ENCODE measurements at regions not wholly inside any gene's neighbourhood (a gene's known extent, or its start where the extent isn't known, plus 50 kb on each side); places are given as distances from the start of the nearest gene placed in this dataset.

DNA sequence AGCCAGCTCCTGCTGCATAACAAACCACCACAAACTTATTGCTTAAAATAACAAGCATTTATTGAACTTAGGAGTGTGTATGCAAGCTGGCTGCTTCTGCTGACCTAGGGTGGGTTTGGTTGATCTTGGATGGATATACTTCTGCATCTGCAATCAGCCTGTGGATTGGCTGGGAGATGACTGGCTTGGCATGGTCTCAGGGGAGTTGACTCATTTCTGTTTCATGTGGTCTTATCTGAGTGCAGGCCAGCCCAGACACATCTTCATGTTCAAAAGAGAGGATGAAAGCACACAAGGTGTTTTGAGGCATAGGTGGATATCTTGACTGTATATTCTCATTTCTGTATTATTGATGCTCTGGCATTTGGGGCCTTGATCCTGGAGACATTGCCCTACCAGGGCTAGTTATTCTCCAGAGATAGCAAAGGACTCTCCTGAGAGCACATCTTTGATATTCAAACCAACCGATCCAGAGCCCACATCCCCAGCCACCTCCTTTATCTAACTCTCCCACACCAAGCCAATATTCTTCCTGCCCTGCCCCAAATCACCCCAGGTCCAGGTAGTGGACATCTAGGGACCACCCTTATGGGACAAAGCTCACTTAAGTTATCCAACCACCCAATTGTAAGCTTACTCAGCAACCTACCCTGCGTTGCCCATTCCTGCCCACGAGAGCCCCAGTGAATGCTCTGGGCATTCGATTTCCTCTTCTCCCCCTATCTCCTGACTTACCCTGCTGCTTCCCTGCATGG, 350.8 kb downstream of the PTPRU start:
- no peak for DNase-seq (ENCODE audit: low read depth)

DNA sequence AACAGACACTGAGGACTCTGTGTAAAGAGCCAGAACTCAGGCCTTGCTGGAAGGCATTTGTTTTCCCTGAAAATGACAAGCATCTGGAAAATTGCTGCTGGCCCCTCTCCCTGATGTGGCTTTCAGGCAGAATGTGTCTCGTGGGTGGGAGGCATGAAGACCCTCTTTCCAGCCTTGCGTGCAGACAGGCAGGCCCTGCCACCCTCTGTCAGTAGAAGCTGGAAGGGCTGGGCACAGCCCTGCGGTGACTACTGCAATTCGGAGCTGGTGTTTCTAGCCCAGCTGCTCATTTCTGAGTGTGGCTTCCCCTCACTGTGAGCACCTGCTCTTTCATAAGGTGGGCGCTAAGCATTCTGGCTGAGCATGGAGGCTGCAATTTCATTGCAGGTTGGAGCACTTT, 349.9 kb downstream of the PTPRU start:
- no peak for DNase-seq (ENCODE audit: low read depth)

DNA sequence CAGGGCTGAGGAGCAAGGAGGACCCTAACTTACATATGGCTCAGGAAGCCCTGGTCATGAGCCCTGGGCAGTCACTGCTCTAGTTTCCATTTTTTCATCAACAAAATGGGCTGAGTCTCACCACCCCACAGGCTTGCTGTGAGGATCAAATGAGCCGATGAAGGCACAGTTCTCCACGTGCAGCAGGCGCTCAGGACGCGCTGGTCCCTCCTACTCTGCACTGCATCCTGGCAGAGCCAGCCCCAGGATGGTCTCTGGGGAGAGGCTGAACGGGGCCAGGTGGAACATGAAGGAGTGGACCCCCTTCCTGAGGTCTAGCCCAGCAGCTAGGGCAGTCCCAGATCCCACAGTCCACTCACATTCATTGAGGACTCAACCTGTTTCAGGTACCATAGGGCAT, 349.3 kb downstream of the PTPRU start:
- no peak for DNase-seq (ENCODE audit: low read depth)

GRCh38 chr1:29585201-29585600, 348.9 kb downstream of the PTPRU start:
- no peak for DNase-seq (ENCODE audit: low read depth)

DNA sequence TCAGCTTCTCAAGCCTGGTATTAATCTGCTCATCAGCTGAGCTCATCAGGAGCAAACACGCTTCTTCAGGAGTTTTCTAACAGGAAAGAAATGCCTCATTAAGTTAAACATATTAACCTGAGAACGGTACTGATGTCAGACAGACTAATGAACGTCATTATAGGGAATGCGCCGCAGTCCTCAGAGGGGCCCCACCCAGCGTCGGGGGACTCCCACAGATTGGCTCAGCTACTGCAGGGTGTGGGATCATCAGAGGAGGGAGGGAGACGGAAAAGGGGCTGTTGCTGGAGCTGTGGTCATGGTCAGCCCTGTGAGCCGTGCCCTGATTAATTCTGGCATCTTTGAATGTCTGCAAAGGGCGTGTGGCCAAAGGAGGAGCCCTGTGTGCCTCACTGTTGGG, 348.5 kb downstream of the PTPRU start:
- DNase-seq (ENCODE audit: low read depth), result no peak

DNA sequence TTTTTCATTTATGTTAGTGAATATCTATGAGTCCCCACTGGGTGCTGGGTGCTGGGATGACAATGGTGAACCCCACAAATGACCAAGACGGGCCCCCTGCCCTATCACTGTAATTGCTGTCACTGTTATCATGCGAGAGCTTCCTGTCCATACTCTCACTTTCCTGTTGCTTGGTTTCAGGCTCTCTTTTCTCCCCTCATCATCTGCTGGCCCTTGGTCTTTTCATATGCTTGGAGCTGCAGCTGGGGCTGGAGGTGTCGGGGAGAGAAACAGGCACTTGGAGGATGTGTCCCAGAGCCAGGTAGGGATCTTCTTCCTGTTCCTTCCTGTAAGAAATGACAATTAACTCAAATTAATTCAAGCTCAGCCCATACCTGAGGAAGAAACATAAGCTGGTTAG, 348.0 kb downstream of the PTPRU start:
- DNase-seq (ENCODE audit: low read depth), result no peak

GRCh38 chr1:29583727-29584126, 347.4 kb downstream of the PTPRU start:
- DNase-seq (ENCODE audit: low read depth), result peak; percentile 14

GRCh38 chr1:29581256-29581655, 344.9 kb downstream of the PTPRU start:
- no peak for DNase-seq (ENCODE audit: low read depth)

DNA sequence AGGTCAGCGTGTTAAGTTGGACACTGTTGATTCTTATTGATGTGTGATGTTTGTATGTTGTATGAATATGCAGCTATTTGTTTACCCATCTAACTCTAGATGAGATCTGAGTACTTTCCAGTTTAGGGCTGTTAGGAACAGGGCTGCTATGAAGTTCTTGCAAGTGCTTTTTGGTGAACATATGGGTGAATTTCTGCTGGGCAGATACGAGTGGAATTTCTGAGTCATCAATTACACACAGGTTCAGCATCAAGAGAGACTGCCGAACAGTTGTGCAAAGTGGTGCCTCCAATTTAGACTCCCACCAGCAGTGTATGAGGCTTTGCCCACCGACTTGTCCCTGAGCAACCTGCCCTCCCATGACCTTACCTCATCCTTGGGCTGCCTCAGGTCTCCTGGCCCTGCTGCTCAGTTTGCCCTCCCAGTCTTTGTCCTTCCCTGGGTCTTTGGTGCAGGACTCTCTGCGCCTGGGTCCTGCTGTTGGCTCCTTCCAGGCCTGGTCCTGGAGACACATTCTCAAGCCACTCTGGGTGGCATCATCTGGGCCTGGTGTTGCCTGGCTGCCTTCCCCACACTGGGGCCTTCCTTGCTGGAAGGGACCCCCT, 343.6 kb downstream of the PTPRU start:
- peak; percentile 79 for DNase-seq (ENCODE audit: low read depth)

- DNase-seq (ENCODE audit: low read depth), result no peak
These were observed 341.2 kb downstream of the PTPRU start for GRCh38 chr1:29577512-29577911.

DNA sequence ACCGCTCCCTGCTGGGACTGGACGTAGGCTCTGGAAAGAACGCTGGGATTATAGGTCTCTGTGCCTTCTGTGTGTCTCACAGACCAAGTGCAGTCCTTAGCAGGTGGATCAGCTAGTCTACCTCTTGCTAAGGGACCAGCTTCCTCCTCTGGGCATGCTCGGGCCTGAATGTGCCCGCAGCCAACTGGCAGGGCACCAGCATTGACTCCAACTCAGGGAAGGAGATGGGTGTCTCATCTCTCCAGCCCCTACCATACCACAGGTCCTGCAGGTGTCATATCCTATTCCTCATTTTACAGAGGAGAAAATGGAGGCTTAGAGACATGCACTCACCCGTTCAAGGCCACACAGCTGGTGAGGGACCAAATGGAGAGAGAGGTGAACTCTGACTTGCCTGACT, 340.2 kb downstream of the PTPRU start:
- no peak for DNase-seq (ENCODE audit: low read depth)

DNA sequence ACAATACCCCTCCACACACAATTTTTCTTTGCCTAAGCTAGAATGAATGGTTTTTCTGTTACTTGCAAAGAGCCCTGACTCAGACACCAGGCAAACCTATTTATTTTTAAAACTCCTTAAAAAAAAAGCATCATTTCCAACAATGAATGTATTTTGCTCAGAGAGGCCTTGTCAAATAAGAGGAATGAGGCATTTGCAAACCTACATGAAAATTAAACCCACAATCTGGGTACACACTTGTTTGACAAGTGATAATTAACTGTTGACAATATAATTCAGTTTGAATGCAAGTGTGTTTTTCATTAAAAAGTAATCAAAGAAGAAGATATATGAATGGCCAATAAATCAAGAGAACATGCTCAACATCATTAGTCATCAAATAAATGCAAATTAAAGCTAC, 339.5 kb downstream of the PTPRU start:
- DNase-seq (ENCODE audit: low read depth), result no peak

DNA sequence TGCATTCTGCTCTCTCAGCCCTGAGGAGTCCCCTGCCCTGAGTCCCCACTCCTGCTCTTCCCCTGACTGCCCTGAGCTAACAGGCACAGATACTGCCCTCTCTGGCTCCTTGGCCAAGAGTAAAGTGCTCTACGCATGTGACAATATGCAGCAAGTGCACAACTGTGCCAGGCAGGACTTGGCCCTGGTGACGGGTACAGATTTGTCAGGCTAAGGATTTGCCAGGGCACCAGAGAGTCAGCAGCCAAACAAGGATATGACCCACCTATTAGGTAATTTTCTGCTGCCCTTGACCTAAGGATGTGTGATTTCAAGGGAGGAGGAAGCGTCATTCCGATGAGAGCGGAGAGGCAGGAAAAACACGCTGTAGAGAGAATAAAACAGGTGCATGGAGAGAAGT, 339.0 kb downstream of the PTPRU start:
- DNase-seq (ENCODE audit: low read depth), result no peak

DNA sequence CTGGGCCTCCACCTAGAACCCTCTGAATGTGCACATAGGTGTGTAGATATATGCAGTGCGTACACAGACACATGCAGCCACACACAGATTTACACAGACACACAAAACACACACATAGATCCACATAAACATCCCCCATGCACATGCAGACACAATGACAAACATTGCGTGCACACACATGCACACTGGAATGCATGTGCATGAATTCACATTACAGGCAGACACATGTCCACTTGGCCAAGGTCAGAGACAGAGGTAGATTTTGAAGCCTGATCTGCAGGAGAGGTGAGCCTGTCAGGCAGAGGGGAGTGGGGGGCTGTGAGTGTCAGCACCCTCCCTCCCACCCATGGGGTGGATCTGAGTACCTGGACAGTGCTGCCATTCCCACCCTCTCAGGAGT, 338.5 kb downstream of the PTPRU start:
- DNase-seq (ENCODE audit: low read depth), result no peak

- DNase-seq (ENCODE audit: low read depth), result peak; percentile 38
These were observed 333.8 kb downstream of the PTPRU start for GRCh38 chr1:29569971-29570634.

- no peak for DNase-seq (ENCODE audit: low read depth)
These were observed 330.9 kb downstream of the PTPRU start for GRCh38 chr1:29567257-29567656.

- DNase-seq (ENCODE audit: low read depth), result no peak
These were observed 329.2 kb downstream of the PTPRU start for GRCh38 chr1:29565490-29565889.

DNA sequence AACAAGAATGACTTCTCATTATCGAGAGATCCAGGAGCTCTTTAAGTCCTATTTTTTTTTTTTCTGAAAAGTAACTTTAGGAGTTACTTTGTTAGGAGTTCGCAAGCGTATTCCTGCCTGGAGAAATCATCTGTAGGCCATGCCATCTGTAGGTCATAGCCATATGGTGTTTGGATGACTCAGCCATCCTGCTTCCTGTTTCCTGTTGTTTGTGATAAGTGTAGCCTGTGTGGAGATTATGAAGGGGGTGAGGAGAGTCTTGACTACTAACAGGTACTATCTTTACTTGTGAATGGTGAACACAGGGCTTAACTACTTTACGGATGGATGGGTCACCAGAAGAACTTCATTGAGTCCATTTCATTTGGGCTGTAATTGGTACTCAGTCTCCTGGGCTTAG, 327.2 kb downstream of the PTPRU start:
- DNase-seq (ENCODE audit: low read depth), result no peak

DNA sequence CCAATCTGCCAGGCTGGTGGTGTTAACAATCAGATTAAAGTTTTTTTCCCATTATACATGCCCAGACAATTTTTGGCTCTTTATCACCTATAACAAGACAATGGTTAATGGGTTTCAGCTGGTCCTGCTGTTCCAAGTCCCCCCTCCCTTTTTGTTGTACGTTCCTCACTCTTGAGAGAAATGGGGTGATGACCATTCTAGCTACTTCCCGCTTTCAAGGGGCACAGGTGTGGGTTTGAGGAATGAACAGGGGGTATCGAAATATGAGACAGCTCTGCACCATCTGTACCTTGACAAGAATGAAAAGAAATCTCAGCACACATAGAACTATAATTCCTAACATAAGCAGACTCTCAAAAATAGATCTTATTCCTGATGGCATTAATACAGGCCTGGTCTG, 326.8 kb downstream of the PTPRU start:
- no peak for DNase-seq (ENCODE audit: low read depth)

GRCh38 chr1:29559056-29559455, 322.7 kb downstream of the PTPRU start:
- no peak for DNase-seq (ENCODE audit: low read depth)

DNA sequence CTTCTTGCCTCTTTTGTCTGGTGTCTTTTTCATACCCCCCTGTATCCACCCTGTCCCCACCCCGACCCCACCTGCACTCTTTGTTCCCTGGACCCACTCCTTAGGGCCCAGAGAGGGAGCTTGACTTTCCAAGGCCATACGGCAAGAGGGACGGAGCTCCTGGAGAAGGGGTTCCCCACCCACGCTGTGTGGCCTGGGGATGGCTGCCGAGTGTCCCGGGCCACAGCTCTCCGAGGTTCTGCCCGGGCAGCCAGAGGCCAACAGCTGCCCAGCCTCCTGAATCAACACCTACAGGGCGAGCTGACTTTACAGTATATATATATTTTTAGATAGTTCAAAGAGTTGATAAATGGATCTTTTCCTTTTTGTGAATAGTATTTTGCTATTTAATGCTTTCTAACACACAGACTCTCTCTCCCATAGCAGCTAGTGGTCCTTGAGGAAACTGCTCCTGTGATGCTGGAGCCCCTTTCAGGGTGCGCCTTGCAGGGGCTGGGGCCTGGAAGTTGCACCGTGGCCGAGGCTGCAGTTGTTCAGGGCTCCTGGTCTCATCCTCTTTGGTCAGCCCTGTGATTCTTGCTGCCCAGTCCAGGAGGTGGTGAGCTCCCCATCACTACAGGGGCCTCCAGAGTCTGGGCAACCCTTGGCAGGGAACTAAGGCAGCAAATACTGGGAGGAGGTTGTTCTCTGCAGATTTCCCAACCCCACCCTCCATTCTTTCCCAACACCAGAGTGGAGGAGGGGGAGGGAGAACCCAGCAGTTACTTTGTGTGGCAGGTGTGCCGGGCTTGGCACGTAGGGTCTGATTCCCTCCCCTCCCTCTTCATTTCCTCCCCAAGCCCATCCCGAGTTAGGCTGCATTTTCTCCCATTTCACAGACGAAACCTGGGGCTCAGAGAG, 321.6 kb downstream of the PTPRU start:
- DNase-seq (ENCODE audit: low read depth), result no peak

DNA sequence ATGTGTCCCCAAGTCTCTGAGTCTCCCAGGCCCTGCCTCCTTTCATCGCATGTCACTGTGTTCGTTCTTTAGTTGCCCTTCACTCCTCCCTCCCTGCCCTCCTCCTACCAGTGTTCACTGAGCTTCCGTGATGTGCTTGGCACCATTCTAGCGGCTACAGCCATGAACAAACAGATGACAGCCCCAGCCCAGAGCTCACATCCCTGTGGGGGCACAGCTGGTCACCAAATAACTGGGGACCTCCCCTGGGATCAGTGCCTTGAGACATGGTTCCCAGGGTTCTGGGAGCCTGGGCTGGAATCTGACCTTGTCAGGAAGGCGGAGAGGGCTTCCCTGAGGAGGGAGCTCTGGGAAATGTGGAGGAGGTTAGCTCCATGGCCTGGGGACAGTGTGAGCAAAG, 320.7 kb downstream of the PTPRU start:
- DNase-seq (ENCODE audit: low read depth), result no peak

DNA sequence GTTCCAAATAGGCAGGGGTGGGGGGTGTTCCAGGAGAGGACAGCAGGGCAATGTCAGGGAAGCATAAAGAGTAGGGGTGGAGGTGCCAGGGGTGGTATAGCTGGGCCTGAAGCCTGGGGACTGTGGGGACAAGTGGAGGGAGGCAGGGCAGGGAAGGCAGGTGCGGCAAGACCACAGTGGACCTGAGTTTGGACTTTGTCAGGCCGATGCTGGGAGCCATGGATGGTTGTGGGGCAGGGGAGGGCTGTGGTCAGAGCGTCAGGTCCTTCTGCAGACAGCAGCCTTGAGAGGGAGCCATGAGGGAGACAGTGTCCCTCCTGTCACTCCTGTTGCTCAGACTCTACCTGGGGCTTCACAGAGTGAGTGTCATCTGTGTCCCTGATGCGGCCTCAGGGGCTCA, 320.3 kb downstream of the PTPRU start:
- no peak for DNase-seq (ENCODE audit: low read depth)

Measured in fibroblast of gingiva (primary cell).